GM12873 (cell line): ENCODE measurements at regions not wholly inside any gene's neighbourhood (a gene's known extent, or its start where the extent isn't known, plus 50 kb on each side); places are given as distances from the start of the nearest gene placed in this dataset.

Experiments
- TF ChIP-seq, protein P1 (sequence below): IDR thresholded peaks from 2 replicates; pipeline ENCODE4 v1.5.1; 2012; ENCODE audit warnings: low read depth, mild to moderate bottlenecking, moderate library complexity, low read length, control low read depth; ENCODE audit not compliant: insufficient read depth; ENCODE audit errors: missing control alignments

GRCh38 chr11:90330632-90331031 is 107.8 kb upstream of the CHORDC1 start:
- TF ChIP-seq, protein P1, sequence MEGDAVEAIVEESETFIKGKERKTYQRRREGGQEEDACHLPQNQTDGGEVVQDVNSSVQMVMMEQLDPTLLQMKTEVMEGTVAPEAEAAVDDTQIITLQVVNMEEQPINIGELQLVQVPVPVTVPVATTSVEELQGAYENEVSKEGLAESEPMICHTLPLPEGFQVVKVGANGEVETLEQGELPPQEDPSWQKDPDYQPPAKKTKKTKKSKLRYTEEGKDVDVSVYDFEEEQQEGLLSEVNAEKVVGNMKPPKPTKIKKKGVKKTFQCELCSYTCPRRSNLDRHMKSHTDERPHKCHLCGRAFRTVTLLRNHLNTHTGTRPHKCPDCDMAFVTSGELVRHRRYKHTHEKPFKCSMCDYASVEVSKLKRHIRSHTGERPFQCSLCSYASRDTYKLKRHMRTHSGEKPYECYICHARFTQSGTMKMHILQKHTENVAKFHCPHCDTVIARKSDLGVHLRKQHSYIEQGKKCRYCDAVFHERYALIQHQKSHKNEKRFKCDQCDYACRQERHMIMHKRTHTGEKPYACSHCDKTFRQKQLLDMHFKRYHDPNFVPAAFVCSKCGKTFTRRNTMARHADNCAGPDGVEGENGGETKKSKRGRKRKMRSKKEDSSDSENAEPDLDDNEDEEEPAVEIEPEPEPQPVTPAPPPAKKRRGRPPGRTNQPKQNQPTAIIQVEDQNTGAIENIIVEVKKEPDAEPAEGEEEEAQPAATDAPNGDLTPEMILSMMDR: no peak

GRCh38 chr11:90329043-90329442 is 106.2 kb upstream of the CHORDC1 start:
- TF ChIP-seq, protein P1: no peak

DNA sequence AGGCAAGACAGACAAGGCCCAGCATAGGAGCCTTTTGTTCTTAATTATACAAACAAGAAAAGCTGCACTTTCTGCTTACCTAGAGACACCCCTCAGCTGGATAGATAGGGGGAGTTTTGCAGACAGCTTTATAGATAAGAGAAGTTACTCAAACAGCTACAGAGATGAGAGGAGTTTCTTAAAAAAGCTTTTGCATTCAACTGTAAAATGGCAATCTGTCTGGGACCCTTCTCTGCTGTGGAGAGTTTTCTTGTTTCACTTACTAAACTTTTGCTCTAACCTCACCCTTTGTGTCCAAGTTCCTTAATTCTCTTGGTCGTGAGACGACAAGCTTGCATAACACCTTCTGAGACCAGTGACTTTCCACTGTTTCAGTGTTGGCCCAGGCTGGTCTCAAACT is 103.8 kb upstream of the CHORDC1 start:
- TF ChIP-seq, protein P1: no peak

- TF ChIP-seq, protein P1: no peak
Observed at GRCh38 chr11:90323289-90323688, 100.4 kb upstream of the CHORDC1 start.

- TF ChIP-seq, protein P1: no peak
Observed at GRCh38 chr11:90321018-90321417, 98.2 kb upstream of the CHORDC1 start.

DNA sequence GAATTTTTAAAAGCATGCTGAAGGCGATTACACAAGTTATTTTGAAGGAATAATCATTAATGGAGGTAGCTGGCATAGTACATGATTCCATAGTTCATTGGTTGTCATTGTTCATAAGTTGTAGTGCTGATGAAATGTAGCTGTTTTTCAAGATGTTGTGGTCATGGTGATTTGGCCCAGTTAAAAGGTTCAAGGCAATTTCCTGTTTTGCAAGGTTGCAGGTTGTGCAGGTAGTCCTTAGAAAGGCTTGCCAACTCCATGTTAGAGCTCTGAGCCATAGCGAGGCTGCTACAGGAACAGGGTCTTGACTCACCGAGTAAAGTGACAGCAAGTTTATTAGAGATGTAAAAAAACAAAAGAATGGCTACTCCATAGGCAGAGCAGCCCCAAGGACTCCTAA is 95.8 kb upstream of the CHORDC1 start:
- TF ChIP-seq, protein P1: no peak

- TF ChIP-seq, protein P1: no peak
Observed at GRCh38 chr11:90310210-90310609, 87.4 kb upstream of the CHORDC1 start.

DNA sequence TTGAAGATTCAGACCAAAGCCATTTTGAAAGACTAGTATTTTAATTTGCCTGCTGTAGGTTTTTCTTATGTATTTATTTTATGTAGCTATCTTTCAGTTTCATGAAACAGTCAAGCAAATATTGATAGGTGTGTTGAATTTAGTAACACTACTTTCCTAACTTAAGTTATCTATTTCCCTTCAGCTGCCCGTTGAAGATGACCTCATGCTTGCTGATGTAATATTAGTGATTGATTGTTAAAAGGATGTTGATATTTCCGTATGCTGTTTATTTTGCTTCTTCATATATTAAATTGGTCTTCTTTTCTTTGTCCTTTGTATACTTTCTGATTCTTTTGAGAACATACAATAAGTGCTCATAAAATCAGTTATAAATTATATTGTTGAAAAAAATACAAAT is 86.8 kb upstream of the CHORDC1 start:
- TF ChIP-seq, protein P1: no peak
